GM21786 (cell line): ENCODE measurements at regions not wholly inside any gene's neighbourhood (a gene's known extent, or its start where the extent isn't known, plus 50 kb on each side); places are given as distances from the start of the nearest gene placed in this dataset.
"Not testable (repeated sequence)": the region's sequence is repeated elsewhere in the genome, so short reads cannot be mapped to it uniquely, and the experiment has no call there.

ENCODE experiments used
- ATAC-seq: cut with Tn5 transposase; IDR thresholded peaks from one replicate; pipeline ENCODE4 v1.9.1; 2021; ENCODE audit not compliant: unreplicated experiment

DNA sequence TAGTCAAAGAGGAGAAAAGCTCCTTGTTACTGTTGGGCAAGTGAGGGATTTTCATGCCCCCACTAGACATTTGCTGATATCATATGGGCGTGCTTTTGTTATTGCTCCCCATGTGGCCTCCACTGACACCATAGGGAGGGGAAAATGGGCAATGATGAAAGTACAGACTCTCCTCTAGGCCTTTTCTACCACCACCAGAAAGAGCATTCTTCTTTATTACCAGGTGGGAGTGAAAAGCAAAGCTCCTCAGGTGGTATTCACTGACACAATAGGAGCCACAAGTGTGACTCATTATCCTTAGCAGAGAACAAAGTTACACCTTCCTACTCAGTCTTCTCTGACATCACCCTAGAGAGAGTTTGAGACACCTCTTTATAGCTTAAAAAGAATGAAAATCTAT, 667.1 kb downstream of the LTN1 start:
- ATAC-seq, result no peak

DNA sequence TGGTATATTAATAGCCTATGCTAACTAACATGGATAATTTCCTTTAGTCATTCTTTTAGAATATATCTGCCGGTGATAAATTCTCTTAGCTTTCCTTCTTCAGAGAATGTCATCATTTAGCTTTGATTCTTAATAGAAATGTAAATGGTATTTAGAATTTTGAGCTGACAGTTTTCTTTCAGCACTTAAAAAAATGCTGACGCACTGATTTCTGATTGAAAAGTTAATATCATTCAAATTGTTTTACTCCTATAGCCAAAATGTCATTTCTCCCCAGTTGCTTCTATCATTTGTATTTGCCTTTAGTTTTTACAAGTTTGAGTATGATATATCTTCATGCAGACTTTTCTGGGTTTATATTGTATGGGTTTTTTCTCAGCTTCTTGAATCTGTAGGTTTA, 668.0 kb downstream of the LTN1 start:
- no peak for ATAC-seq

DNA sequence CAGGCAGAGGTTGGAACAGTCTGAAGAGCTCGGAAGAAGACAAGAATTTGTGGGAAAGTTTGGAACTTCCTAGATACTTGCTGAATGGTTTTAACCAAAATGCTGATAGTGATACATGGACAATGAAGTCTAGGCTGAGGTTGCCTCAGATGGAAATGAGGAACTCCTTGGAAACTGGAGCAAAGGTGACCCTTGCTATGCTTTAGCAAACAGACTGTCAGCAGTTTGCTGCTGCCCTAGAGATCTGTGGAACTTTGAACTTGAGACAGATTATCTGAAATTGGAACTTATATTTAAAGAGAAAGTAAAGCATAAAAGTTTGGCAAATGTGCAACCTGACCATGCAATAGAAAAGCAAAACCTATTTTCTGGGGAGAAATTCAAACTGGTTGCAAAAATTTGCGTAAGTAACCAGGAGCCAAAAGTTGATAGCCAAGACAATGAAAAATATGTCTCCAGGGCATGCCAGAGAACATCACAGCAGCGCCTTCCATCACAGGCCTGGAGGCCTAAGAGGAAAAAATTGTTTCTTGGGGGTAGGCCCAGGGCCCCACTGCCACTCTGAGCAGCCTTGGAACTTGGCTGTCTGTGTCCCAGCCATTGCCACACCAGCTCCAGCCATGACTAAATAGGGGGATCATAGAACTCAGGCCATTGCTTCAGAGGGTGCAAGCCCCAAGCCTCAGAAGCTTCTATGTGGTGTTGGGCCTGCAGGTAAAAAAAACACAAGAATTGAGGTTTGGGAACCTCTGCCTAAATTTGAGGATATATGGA, 675.3 kb downstream of the LTN1 start:
- no peak for ATAC-seq

DNA sequence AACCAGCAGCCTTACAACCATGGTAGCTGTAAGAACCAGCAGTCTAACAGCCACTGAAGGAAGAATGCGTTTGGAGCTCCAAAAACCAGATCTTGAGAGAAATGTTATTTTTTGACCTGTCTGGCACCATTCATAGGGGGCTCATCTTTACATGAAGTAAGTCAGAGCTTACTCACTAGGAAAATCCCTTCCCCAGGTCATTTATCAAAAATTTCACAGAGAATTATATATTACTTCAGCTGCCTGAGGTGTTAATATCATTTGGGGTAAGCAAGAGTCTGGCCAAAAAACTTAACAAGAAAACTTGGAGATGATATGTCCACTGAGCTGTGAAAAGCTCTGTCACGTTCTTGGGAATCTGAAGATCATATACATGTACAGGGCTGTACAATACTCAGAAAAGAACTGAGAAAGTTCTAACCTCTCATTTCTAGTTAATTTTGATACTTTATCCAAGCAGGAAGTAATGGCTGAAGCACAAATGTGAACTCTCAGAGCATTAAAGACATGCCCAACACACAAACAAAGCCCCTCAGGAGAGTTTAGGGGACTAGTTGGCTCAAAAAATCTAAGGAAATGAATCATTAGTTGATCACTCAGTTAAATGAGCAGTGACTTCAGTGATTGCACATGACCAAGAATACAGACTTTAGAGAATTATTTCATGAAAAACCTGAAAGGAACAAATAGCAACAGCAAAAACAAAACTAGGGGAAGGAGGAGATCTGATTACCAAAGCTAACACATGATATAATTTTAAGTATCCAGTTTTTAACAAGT, 681.1 kb downstream of the LTN1 start:
- no peak for ATAC-seq

DNA sequence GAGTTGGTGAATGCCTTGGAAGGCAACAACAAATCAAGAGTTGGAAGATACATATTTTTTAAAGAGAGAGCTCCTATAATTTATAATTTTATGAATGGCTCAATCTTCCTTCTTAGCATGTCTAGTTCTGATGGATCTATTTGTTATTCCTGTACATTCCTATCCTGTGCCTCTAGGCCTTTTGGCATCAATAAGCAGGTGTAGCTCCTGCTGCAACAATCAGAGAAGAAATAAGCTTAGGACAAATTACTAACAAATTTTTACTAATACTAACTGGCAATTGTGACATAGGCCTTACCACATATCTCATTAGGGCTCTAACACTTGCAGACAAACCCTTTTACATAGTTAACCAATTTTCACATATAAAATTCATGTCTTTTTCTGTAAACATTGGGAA, 682.0 kb downstream of the LTN1 start:
- no peak for ATAC-seq

- no peak for ATAC-seq
Measured at GRCh38 chr21:28310171-28310685, 682.4 kb downstream of the LTN1 start.

DNA sequence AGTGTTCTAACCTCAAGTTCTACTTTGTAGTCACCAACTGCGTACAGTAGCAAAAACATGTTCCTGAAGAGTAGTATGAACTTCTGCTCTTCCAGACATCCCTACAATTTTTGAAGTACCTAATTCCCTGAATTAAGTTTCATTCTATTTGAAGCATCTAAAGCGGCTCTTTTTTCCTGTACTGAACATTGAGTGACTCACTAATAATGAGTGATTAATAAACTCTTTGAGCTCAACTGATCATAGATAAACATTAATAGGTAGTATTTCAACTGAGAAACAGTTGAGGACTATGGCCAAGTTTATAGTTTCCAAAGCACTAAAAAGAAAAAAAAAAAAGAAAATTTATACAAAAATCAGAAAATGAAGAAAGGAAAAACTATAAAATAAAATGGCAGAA, 683.1 kb downstream of the LTN1 start:
- no peak for ATAC-seq

- no peak for ATAC-seq
Measured at GRCh38 chr21:28308516-28308915, 684.2 kb downstream of the LTN1 start.

DNA sequence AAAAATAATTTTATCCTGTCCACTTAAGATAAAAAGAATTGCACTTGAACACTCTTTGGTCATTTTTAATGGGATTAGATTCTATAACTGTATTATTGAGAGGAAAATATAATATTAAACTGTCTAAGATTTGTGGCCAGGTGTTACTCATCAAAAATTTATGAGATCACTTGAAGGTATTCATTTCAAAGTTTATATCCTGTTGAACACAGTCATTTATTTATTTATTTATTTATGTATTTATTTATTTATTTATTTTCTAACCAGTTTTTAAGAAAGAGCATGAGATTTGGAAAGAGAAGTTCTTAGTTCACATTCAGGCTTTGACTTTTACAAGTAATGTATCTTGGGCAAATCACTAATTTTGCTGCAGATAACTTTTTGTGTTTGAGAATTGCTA, 692.7 kb downstream of the LTN1 start:
- no peak for ATAC-seq

- ATAC-seq, result no peak
Measured at GRCh38 chr21:28298251-28298672, 694.4 kb downstream of the LTN1 start.

GRCh38 chr21:28294051-28294450, 698.6 kb downstream of the LTN1 start:
- ATAC-seq, result no peak

- no peak for ATAC-seq
Measured at GRCh38 chr21:28283641-28284490, 708.8 kb downstream of the LTN1 start.

GRCh38 chr21:28282833-28283232, 709.8 kb downstream of the LTN1 start:
- no peak for ATAC-seq

DNA sequence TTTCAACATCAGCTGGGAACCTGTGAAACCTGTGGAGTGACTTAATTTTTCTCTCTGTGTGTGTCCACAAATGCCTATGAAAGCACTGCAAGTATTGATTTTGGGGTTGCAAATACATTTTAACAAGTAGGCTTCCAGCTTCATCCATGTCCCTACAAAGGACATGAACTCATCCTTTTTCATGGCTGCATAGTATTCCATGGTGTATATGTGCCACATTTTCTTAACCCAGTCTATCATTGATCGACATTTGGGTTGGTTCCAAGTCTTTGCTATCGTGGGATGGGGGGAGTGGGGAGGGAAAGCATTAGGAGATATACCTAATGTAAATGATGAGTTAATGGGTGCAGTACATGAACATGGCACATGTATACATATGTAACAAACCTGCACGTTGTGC, 711.3 kb downstream of the LTN1 start:
- not testable (repeated sequence) for ATAC-seq

GRCh38 chr21:28280611-28281010, 712.1 kb downstream of the LTN1 start:
- no peak for ATAC-seq

DNA sequence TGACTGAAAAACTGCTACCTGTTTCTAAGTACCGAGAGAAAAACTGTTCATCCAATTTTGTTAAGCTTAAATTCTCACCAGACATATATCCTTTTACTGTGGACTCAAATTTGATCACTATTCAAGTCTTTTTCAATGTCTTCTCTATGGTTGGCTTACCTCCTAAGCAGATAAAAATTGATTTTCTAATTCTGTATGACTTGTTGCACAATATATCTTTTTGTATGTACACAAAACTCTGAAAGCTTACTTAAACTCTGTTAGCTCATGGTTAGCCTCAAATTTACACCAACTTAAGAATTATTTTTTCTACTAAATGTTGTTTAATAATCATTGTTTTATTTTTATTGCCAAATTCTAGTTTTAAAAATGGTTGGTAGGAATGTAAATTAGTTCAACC, 715.4 kb downstream of the LTN1 start:
- no peak for ATAC-seq

DNA sequence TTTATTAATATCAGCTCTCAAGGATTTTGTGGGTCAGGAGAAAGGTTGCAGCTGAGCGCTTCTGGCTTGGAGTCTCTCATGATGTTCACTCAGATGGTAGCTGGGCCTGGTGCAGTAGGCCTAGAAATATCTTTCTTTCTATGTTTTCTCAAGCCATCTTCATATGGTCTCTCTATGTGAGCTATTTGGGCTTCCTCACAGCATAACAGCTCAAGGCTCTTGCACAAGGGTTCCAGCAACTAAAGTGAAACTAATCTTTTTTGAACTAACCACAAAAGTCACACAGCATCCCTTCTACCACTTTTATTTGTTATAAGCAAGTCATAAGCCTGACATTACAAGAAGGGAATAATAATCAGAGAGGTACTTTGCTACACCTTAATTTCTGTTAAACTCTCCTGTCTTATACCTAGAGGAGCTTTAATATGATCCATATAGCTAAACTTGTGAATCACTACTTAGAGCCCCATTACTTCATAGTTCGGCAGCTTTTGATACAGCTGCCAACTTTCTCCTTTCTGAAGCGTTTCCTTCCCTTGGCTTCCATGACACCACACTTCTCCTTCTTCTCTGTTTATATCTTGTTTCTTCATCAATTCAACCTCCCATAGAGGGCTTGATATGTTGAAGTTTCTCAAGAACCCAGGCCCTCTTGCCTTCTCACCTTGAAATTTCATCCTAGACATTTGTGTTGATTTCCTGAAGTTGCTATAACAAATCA, 720.2 kb downstream of the LTN1 start:
- ATAC-seq, result no peak

DNA sequence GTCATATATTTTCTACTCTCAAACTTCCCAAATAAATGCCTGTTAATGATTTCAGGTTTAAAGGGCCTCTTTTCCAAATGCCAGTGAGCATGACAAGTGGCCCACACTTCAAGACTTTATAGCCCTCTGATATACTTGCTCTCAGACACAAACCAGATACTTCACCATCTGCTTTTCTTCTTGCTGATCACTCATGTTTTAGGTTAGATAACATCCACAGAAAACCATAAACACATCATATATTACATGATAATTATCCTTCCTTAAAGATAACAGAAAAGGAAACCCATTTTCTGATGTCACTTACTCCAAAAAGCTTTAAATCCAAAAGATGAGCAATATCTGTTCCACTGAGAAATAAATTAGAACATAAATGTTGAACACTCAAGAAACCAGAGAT, 723.5 kb downstream of the LTN1 start:
- ATAC-seq, result no peak

DNA sequence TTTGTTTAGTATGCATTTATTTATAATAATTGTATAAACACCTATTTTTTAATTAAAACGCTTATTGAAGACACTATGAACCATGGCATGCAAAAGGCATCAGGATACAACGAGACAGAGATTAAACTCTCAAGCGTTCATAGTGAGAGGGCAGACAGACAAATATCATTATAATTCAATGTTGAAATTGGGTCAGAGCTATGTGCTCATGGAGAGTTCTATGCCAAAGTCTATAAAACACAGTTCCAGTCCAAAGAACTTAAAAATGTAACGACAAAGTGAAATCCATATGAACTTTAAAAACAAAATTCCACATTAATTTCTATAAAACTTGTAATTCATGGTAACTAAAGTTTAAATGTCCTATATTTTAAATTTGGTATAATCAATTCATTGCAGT, 724.0 kb downstream of the LTN1 start:
- ATAC-seq, result no peak

- ATAC-seq, result no peak
Measured at GRCh38 chr21:28267449-28267848, 725.2 kb downstream of the LTN1 start.

DNA sequence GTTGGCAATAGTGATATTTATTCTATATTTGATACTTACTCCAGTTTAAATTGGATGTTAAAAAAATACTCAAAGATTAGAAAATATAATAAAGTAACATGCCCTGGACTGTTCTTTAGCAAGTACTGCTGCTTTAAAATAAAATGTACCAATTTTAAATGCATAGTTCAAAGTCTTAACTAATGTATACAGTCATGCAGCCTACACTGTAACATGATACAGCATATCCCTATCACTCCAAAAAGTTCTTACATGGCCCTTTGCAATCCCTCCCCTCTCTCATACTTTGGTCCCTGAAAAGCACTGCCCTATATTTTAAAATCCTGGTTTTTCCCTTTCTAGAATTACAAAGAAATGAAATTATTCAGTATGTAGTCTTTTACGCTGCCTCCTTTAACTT, 726.6 kb downstream of the LTN1 start:
- no peak for ATAC-seq
